ENCODE measurements at regions not wholly inside any gene's neighbourhood (a gene's known extent, or its start where the extent isn't known, plus 50 kb on each side); places are given as distances from the start of the nearest gene placed in this dataset.

GRCh38 chr10:121064491-121064890 lies 213.3 kb downstream of the WDR11 start:
- H3K4me2 ChIP-seq (ENCODE audit: low read length), result no peak overlapping the region
- no peak overlapping the region for H2AFZ ChIP-seq (ENCODE audit: low read depth, low read length)
- H3K36me3 ChIP-seq (ENCODE audit: insufficient read depth, low read length), result no peaks in the 10 kb centered on the region
- no peak overlapping the region for H3K4me3 ChIP-seq (ENCODE audit: low read length)
- H3K9me2 ChIP-seq (ENCODE audit: insufficient read depth, low read length), result no peaks in the 10 kb centered on the region
- no peak overlapping the region for H3K9ac ChIP-seq (ENCODE audit: low read length)
- no peak overlapping the region for H3K27ac ChIP-seq (ENCODE audit: low read length)
- H3F3A ChIP-seq (ENCODE audit: insufficient read depth, low read length, poor library complexity, severe bottlenecking), result no peaks in the 10 kb centered on the region
- H3K27me3 ChIP-seq (ENCODE audit: insufficient read depth, low read depth, low read length), result no peaks in the 10 kb centered on the region
- no peaks in the 10 kb centered on the region for H3K79me2 ChIP-seq (replicated peaks; ENCODE audit: insufficient read depth, low read length)
- H4K20me1 ChIP-seq (ENCODE audit: insufficient read depth), result no peaks in the 10 kb centered on the region
- H3K9me3 ChIP-seq (ENCODE audit: low read length), result no peaks in the 10 kb centered on the region
- TF ChIP-seq, protein P1, sequence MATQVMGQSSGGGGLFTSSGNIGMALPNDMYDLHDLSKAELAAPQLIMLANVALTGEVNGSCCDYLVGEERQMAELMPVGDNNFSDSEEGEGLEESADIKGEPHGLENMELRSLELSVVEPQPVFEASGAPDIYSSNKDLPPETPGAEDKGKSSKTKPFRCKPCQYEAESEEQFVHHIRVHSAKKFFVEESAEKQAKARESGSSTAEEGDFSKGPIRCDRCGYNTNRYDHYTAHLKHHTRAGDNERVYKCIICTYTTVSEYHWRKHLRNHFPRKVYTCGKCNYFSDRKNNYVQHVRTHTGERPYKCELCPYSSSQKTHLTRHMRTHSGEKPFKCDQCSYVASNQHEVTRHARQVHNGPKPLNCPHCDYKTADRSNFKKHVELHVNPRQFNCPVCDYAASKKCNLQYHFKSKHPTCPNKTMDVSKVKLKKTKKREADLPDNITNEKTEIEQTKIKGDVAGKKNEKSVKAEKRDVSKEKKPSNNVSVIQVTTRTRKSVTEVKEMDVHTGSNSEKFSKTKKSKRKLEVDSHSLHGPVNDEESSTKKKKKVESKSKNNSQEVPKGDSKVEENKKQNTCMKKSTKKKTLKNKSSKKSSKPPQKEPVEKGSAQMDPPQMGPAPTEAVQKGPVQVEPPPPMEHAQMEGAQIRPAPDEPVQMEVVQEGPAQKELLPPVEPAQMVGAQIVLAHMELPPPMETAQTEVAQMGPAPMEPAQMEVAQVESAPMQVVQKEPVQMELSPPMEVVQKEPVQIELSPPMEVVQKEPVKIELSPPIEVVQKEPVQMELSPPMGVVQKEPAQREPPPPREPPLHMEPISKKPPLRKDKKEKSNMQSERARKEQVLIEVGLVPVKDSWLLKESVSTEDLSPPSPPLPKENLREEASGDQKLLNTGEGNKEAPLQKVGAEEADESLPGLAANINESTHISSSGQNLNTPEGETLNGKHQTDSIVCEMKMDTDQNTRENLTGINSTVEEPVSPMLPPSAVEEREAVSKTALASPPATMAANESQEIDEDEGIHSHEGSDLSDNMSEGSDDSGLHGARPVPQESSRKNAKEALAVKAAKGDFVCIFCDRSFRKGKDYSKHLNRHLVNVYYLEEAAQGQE (IDR thresholded peaks at IDR 0.05; ENCODE audit: borderline replicate concordance), result no peak
- no peak for TF ChIP-seq RAD21 (conservative IDR thresholded peaks at IDR 0.05)
- no peak for TF ChIP-seq SMC3 (conservative IDR thresholded peaks at IDR 0.05; ENCODE audit: poor library complexity)
- TF ChIP-seq EZH2 (IDR thresholded peaks at IDR 0.05; ENCODE audit: borderline replicate concordance, insufficient read depth, low read length, poor library complexity, severe bottlenecking), result no peak
- no peak for TF ChIP-seq MXI1 (conservative IDR thresholded peaks at IDR 0.05; ENCODE audit: poor library complexity, severe bottlenecking)
- TF ChIP-seq EP300 (conservative IDR thresholded peaks at IDR 0.05; ENCODE audit: poor library complexity, severe bottlenecking), result no peak
- no peak for TF ChIP-seq POLR2AphosphoS5 (IDR thresholded peaks at IDR 0.05)
- TF ChIP-seq TAF1 (IDR thresholded peaks at IDR 0.05; ENCODE audit: low read depth), result no peak
- no peak for TF ChIP-seq CTCF (IDR thresholded peaks at IDR 0.05; ENCODE audit: poor library complexity, severe bottlenecking)

DNA sequence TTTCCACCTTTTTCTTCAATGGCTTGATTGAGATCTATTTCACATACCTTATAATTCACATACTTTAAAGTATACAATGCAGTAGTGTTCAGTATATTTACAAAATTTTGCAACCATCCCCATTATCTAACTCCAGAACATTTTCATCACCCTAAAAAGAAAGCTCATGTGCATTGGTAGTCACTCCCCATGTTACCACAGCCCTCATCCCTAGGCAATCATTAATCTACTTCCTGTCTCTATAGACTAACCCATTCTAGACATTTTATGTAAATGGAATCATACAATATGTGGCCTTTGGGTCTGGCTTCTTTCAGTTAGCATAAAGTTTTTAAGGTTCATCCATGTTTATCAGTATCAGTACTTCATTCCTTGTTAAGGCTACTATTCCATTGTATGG lies 214.2 kb downstream of the WDR11 start:
- H3K4me3 ChIP-seq (ENCODE audit: low read length), result no peak overlapping the region
- H3K9me3 ChIP-seq (ENCODE audit: low read length), result no peaks in the 10 kb centered on the region
- TF ChIP-seq TAF1 (IDR thresholded peaks at IDR 0.05; ENCODE audit: low read depth) (no peak), EP300 (conservative IDR thresholded peaks at IDR 0.05; ENCODE audit: poor library complexity, severe bottlenecking) (no peak), RAD21 (conservative IDR thresholded peaks at IDR 0.05) (no peak), MXI1 (conservative IDR thresholded peaks at IDR 0.05; ENCODE audit: poor library complexity, severe bottlenecking) (no peak), SMC3 (conservative IDR thresholded peaks at IDR 0.05; ENCODE audit: poor library complexity) (no peak), CTCF (IDR thresholded peaks at IDR 0.05; ENCODE audit: poor library complexity, severe bottlenecking) (no peak), EZH2 (IDR thresholded peaks at IDR 0.05; ENCODE audit: borderline replicate concordance, insufficient read depth, low read length, poor library complexity, severe bottlenecking) (no peak)
- TF ChIP-seq, protein P1 (IDR thresholded peaks at IDR 0.05; ENCODE audit: borderline replicate concordance), result no peak
- no peaks in the 10 kb centered on the region for H3K36me3 ChIP-seq (ENCODE audit: insufficient read depth, low read length)
- no peaks in the 10 kb centered on the region for H3K9me2 ChIP-seq (ENCODE audit: insufficient read depth, low read length)
- H3K4me2 ChIP-seq (ENCODE audit: low read length), result no peak overlapping the region
- H3K27me3 ChIP-seq (ENCODE audit: insufficient read depth, low read depth, low read length), result no peaks in the 10 kb centered on the region
- no peaks in the 10 kb centered on the region for H4K20me1 ChIP-seq (ENCODE audit: insufficient read depth)
- no peak overlapping the region for H3K9ac ChIP-seq (ENCODE audit: low read length)
- H2AFZ ChIP-seq (ENCODE audit: low read depth, low read length), result no peak overlapping the region
- H3K27ac ChIP-seq (ENCODE audit: low read length), result no peak overlapping the region
- no peaks in the 10 kb centered on the region for H3K79me2 ChIP-seq (replicated peaks; ENCODE audit: insufficient read depth, low read length)
- no peaks in the 10 kb centered on the region for H3F3A ChIP-seq (ENCODE audit: insufficient read depth, low read length, poor library complexity, severe bottlenecking)
